ENCODE measurements at regions not wholly inside any gene's neighbourhood (a gene's known extent, or its start where the extent isn't known, plus 50 kb on each side); places are given as distances from the start of the nearest gene placed in this dataset.

DNA sequence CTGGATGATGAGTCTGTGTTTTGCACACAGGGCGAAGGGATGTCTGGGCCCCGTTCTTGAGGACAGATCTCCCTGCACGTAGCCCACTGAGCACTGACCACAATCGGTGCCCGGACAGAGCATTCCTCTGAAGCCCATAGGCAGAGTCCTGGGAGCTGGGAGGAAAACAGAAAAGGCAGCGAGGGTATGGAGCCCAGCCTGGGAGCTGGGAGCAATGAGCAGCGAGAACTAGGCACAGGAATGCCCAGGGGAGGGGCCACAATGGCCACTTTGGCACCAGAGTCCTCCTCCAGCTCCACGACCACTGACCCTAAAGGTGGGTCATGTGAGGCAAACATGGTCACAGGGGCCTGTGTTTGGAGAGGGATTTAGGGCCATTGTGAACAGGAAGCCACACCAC is 333.9 kb downstream of the EIPR1 start:
- TF ChIP-seq, protein P1, sequence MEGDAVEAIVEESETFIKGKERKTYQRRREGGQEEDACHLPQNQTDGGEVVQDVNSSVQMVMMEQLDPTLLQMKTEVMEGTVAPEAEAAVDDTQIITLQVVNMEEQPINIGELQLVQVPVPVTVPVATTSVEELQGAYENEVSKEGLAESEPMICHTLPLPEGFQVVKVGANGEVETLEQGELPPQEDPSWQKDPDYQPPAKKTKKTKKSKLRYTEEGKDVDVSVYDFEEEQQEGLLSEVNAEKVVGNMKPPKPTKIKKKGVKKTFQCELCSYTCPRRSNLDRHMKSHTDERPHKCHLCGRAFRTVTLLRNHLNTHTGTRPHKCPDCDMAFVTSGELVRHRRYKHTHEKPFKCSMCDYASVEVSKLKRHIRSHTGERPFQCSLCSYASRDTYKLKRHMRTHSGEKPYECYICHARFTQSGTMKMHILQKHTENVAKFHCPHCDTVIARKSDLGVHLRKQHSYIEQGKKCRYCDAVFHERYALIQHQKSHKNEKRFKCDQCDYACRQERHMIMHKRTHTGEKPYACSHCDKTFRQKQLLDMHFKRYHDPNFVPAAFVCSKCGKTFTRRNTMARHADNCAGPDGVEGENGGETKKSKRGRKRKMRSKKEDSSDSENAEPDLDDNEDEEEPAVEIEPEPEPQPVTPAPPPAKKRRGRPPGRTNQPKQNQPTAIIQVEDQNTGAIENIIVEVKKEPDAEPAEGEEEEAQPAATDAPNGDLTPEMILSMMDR (IDR thresholded peaks at IDR 0.05; ENCODE audit: control extremely low read depth in 1 of 3, insufficient read depth in 1 of 3, low read depth in 1 of 3, low read length in 3 of 3): no peak
- no peak for TF ChIP-seq POLR2A (IDR thresholded peaks at IDR 0.05; ENCODE audit: control extremely low read depth in 1 of 2, low read depth in 2 of 2, low read length in 2 of 2)
- TF ChIP-seq POLR2AphosphoS5 (IDR thresholded peaks at IDR 0.05; ENCODE audit: low read depth, low read length): no peak
- TF ChIP-seq TEAD4 (IDR thresholded peaks at IDR 0.05; ENCODE audit: low read depth, low read length): no peak

Measured in H1 (cell line).